ENCODE measurements at regions not wholly inside any gene's neighbourhood (a gene's known extent, or its start where the extent isn't known, plus 50 kb on each side); places are given as distances from the start of the nearest gene placed in this dataset.
"Not testable (repeated sequence)": the region's sequence is repeated elsewhere in the genome, so short reads cannot be mapped to it uniquely, and the experiment has no call there.

DNA sequence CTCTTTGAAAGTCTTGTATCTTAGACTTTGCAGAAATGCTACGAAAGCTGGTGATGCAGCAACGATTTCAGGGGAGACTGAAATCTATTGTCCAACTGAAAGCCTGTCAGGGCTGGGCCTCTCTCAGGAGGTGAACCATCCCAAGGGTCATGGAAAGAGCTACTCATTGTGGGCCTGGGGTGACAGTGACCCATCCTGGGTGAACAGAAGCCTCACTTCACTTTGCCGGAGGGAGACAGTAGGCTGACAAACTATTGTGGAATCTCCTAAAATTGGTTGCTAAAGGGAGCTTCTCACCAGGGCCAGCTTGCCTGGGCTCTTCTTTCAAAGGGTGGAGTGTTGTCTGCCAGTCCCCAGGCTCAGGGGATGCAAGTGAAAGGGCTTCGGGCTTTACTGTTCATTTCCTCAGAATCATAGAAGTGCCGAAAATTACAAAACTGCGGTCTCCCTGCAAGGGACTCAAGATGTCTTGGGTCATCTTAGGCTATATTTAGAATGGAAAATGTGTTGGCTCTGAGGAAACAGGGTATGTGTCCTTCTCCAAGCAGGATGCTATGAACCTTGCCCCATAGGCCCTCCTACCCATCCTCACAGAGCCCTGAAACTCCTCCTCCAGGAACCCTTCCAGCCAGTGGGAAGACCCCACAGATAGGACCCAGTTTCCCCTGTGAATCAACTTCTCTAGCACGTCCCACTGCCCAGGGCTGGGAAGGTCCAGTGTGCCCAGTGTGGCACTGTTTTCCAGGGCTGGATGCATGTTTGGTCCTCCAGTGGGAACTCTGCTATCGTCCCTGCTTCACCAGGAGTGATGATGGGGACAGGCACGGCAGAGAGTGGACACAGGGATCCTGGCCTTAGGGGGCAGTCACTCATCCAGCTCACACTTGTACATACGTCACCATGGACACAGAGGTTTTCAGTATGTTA lies 173.4 kb upstream of the PLGLB2 start:
- H3K4me2 ChIP-seq (ENCODE audit: low read depth, low read length, poor library complexity, severe bottlenecking); H3K79me2 ChIP-seq (ENCODE audit: low read length); H3K9me2 ChIP-seq (replicated peaks; ENCODE audit: insufficient read depth, low read length); H3K36me3 ChIP-seq (ENCODE audit: insufficient read depth, low read length); H4K20me1 ChIP-seq (ENCODE audit: insufficient read depth, low read depth, low read length); H3K9me3 ChIP-seq (ENCODE audit: low read length); H3K9ac ChIP-seq (ENCODE audit: low read length); H3K27ac ChIP-seq (ENCODE audit: low read length); H2AFZ ChIP-seq (ENCODE audit: low read length); H3K4me1 ChIP-seq (ENCODE audit: low read length); H3K27me3 ChIP-seq (ENCODE audit: low read length); H3K4me3 ChIP-seq (ENCODE audit: low read length): not testable (repeated sequence)
- peak; percentile 25 for DNase-seq

DNA sequence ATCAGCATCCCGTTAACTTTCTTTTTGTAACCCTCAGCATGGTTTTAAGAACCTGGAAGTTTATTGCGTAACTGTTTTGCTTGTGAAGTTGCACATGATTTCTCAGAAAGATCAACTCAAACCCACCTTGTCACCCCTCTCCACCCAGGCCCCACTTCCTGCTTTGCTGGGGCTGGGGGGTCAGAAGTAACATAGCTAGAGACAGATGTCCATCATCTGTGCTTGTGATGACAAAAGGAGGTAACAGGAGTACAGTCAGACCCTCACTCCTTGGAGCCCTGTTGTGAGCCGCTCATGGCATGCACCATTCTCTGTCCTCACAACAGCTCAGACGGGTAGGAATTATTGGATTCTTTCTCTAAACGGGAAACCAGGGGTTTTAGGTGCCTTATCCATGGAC lies 172.7 kb upstream of the PLGLB2 start:
- not testable (repeated sequence) for H3K79me2 ChIP-seq (ENCODE audit: low read length); H3K27ac ChIP-seq (ENCODE audit: low read length); H3K9me2 ChIP-seq (replicated peaks; ENCODE audit: insufficient read depth, low read length); H3K9ac ChIP-seq (ENCODE audit: low read length); H3K4me2 ChIP-seq (ENCODE audit: low read depth, low read length, poor library complexity, severe bottlenecking); H3K4me3 ChIP-seq (ENCODE audit: low read length); H3K9me3 ChIP-seq (ENCODE audit: low read length); H2AFZ ChIP-seq (ENCODE audit: low read length); H3K36me3 ChIP-seq (ENCODE audit: insufficient read depth, low read length); H4K20me1 ChIP-seq (ENCODE audit: insufficient read depth, low read depth, low read length); H3K27me3 ChIP-seq (ENCODE audit: low read length); H3K4me1 ChIP-seq (ENCODE audit: low read length)
- peak; percentile 28 for DNase-seq

DNA sequence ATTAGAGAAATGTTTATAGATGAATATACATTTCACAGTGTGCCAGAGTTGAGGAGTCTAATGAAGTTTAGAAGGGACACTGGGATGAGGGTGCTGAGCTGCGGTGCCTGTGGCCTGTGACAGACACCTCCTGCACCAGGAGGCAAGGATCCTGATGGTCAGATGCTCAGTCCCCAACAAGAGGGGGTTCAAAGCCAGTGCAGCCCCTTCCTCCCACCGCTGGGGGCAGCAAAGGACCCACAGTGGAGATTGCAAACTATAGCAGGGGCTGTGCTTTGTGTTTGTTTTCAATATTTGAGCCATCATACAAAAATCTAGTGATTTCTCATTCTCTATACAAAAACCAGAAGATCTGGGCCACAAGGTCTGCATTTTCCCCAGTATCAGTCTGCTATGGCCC lies 170.5 kb upstream of the PLGLB2 start:
- H3K9me3 ChIP-seq (ENCODE audit: low read length); H3K27me3 ChIP-seq (ENCODE audit: low read length); H3K4me3 ChIP-seq (ENCODE audit: low read length); DNase-seq; H3K27ac ChIP-seq (ENCODE audit: low read length); H3K79me2 ChIP-seq (ENCODE audit: low read length); H3K36me3 ChIP-seq (ENCODE audit: insufficient read depth, low read length); H4K20me1 ChIP-seq (ENCODE audit: insufficient read depth, low read depth, low read length); H3K4me2 ChIP-seq (ENCODE audit: low read depth, low read length, poor library complexity, severe bottlenecking); H3K9ac ChIP-seq (ENCODE audit: low read length); H3K9me2 ChIP-seq (replicated peaks; ENCODE audit: insufficient read depth, low read length); H2AFZ ChIP-seq (ENCODE audit: low read length); H3K4me1 ChIP-seq (ENCODE audit: low read length): not testable (repeated sequence)

DNA sequence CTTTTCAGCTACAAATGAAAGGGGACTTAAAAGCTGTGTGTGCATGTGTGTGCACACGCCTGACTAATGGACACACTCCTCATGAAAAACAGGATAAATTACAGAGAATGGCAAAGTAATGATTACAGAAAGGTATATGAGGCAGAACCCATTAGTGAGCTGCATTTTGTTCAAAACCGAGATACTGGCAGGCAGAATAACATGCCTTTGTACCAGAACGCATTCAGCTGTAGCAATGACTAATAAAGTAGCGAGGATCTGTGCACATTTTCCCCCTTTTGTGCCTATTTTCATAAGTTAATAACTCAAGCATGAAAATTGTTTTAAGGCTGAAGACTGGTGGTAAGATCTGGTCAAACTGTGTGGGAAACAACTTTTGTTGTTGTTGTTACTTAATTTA lies 165.7 kb upstream of the PLGLB2 start:
- H2AFZ ChIP-seq (ENCODE audit: low read length); H3K36me3 ChIP-seq (ENCODE audit: insufficient read depth, low read length); H3K9ac ChIP-seq (ENCODE audit: low read length); DNase-seq; H4K20me1 ChIP-seq (ENCODE audit: insufficient read depth, low read depth, low read length); H3K79me2 ChIP-seq (ENCODE audit: low read length); H3K9me3 ChIP-seq (ENCODE audit: low read length); H3K9me2 ChIP-seq (replicated peaks; ENCODE audit: insufficient read depth, low read length); H3K4me2 ChIP-seq (ENCODE audit: low read depth, low read length, poor library complexity, severe bottlenecking); H3K27ac ChIP-seq (ENCODE audit: low read length); H3K4me3 ChIP-seq (ENCODE audit: low read length); H3K27me3 ChIP-seq (ENCODE audit: low read length): not testable (repeated sequence)
- H3K4me1 ChIP-seq (ENCODE audit: low read length): peaks cover 13% of the 10 kb centered on the region

DNA sequence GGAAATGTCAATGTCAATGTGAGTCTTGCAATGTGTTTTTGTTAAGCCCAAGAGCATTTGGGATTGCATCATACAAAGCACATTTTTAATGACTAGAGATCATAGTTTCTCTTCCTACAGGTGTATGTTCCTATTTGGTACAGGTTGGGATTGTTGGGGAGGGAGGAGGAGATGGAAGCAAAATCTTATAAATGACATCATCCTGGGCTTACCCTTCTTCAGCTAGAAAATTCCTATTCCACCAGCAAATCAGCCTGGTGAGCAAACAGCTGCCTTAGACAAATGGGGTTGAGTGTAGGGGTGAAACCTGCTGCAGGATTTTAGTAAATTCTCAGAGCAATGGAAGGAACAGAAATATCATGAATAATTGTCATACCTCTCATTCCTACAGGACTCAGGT lies 165.3 kb upstream of the PLGLB2 start:
- H2AFZ ChIP-seq (ENCODE audit: low read length): not testable (repeated sequence)

DNA sequence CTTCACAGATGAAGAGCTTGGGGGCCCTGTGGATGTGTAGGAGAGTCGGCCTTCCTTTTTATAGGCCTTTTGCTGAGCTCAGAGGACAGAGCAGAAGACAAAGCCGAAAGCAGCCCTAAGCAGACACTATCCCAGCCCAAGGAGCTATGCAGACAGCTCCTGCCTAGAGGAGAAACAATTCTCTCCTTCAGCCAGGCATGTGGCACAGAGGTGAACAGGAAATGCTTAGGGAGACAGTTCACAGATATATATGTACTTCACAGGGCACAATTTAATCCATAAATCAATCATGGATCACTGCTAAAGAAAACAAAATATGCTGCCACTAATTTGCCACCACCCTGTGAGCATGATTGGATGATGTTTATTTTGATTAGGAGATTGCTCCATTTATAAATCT lies 164.5 kb upstream of the PLGLB2 start:
- H3K4me3 ChIP-seq (ENCODE audit: low read length); H3K4me2 ChIP-seq (ENCODE audit: low read depth, low read length, poor library complexity, severe bottlenecking); H2AFZ ChIP-seq (ENCODE audit: low read length); H3K36me3 ChIP-seq (ENCODE audit: insufficient read depth, low read length); H3K9me3 ChIP-seq (ENCODE audit: low read length); H3K27me3 ChIP-seq (ENCODE audit: low read length); H3K27ac ChIP-seq (ENCODE audit: low read length); H3K79me2 ChIP-seq (ENCODE audit: low read length); H4K20me1 ChIP-seq (ENCODE audit: insufficient read depth, low read depth, low read length); H3K9ac ChIP-seq (ENCODE audit: low read length); DNase-seq; H3K9me2 ChIP-seq (replicated peaks; ENCODE audit: insufficient read depth, low read length): not testable (repeated sequence)
- peaks cover 13% of the 10 kb centered on the region for H3K4me1 ChIP-seq (ENCODE audit: low read length)

More for the DNA sequence above, 165.3 kb upstream of the PLGLB2 start:
- H3K27me3 ChIP-seq (ENCODE audit: low read length); H3K4me2 ChIP-seq (ENCODE audit: low read depth, low read length, poor library complexity, severe bottlenecking); H3K79me2 ChIP-seq (ENCODE audit: low read length); H3K4me3 ChIP-seq (ENCODE audit: low read length); H3K9ac ChIP-seq (ENCODE audit: low read length); H3K9me2 ChIP-seq (replicated peaks; ENCODE audit: insufficient read depth, low read length); H3K36me3 ChIP-seq (ENCODE audit: insufficient read depth, low read length); H3K9me3 ChIP-seq (ENCODE audit: low read length); H4K20me1 ChIP-seq (ENCODE audit: insufficient read depth, low read depth, low read length): not testable (repeated sequence)
- Histone ChIP-seq H3K4me1 (ENCODE audit: low read length) (peaks cover 13% of the 10 kb centered on the region), H3K27ac (ENCODE audit: low read length) (peak overlapping the region; percentile 73)
- DNase-seq: peak; percentile 24

DNA sequence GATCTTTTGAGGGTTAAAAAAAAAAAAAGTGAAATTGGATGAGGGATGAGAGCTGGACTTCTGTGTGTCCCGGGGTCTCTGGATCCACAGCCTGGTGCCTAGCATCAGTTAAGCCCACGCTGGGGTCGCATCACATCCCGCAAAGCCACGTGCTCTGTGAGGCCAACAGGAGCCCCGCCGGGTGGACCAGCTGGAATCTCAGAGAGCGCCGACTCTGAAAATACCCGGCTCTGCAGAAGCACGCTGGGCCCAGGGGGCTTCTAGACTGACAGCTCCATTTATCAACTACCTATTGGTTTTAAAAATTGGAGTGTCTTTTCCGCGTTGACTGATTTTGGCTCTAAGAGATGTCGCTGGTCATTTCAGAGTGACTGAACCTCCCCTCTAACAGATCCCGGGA lies 164.1 kb upstream of the PLGLB2 start:
- H3K9ac ChIP-seq (ENCODE audit: low read length); H3K4me3 ChIP-seq (ENCODE audit: low read length); H3K79me2 ChIP-seq (ENCODE audit: low read length); H3K4me2 ChIP-seq (ENCODE audit: low read depth, low read length, poor library complexity, severe bottlenecking); H2AFZ ChIP-seq (ENCODE audit: low read length); H3K9me2 ChIP-seq (replicated peaks; ENCODE audit: insufficient read depth, low read length); H3K36me3 ChIP-seq (ENCODE audit: insufficient read depth, low read length); H4K20me1 ChIP-seq (ENCODE audit: insufficient read depth, low read depth, low read length); H3K9me3 ChIP-seq (ENCODE audit: low read length); H3K27me3 ChIP-seq (ENCODE audit: low read length); H3K27ac ChIP-seq (ENCODE audit: low read length): not testable (repeated sequence)
- H3K4me1 ChIP-seq (ENCODE audit: low read length): peaks cover 13% of the 10 kb centered on the region
- peak; percentile 5 for DNase-seq

DNA sequence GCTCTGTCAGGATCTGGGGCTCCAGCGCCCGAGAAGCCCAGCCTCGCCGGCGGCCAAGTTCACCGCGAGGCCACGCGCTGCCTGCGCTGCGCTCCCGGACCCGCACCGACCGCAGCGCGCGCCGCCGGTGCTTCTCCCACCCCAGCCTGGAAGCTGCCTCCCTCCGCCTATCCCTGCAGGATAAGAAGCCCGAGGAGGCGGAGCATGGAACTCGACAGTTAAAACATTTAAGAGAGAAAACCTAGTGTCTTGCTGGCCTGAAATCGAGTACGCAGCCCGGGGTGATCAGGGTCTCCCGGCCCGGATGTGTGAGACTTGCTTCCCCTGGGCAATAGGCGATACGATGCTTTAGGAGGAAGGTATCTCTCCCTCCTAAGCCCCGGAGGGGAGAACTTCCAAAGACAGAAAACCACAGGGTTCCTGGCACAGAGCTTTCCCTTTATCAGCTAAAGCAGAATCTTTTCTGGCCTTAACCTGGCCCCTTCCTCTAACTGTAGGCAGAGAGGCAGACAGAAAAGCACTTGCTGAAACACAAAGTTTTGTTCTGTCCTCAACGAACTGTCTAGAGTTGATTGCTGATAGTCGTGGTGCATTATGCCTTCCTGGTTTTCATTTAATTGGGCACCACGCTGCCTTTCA lies 163.5 kb upstream of the PLGLB2 start:
- not testable (repeated sequence) for H3K9ac ChIP-seq (ENCODE audit: low read length); H3K27ac ChIP-seq (ENCODE audit: low read length); H4K20me1 ChIP-seq (ENCODE audit: insufficient read depth, low read depth, low read length); H3K36me3 ChIP-seq (ENCODE audit: insufficient read depth, low read length); H3K27me3 ChIP-seq (ENCODE audit: low read length); H3K4me2 ChIP-seq (ENCODE audit: low read depth, low read length, poor library complexity, severe bottlenecking); H3K9me2 ChIP-seq (replicated peaks; ENCODE audit: insufficient read depth, low read length); H3K9me3 ChIP-seq (ENCODE audit: low read length); H3K79me2 ChIP-seq (ENCODE audit: low read length); H3K4me3 ChIP-seq (ENCODE audit: low read length); H2AFZ ChIP-seq (ENCODE audit: low read length)
- peaks cover 13% of the 10 kb centered on the region for H3K4me1 ChIP-seq (ENCODE audit: low read length)
- peak; percentile 35 for DNase-seq

All from Karpas-422 (cell line).